ENCODE measurements at regions not wholly inside any gene's neighbourhood (a gene's known extent, or its start where the extent isn't known, plus 50 kb on each side); places are given as distances from the start of the nearest gene placed in this dataset.

GRCh38 chr14:61642614-61642982, 52.7 kb upstream of the HIF1A start:
- H3K27me3 ChIP-seq, result no peaks in the 10 kb centered on the region
- ATAC-seq, result no peak
- H3K9me3 ChIP-seq, result no peaks in the 10 kb centered on the region
- H3K36me3 ChIP-seq, result no peaks in the 10 kb centered on the region
- H3K4me3 ChIP-seq, result no peak overlapping the region
- intact Hi-C loops (cut with DNase I), result no loop called here
- WGBS, 4 donors, result 90 to 97% (median 92%) methylated on average over 4 of the region's 4 CpGs
- peaks cover 0 to 7% (median 2%) of the 10 kb centered on the region in 12 donors for H3K4me1 ChIP-seq
- DNase-seq, result no peak
- H3K27ac ChIP-seq, result no peak overlapping the region
- no peak for TF ChIP-seq POLR2A (IDR thresholded peaks at IDR 0.05)
- TF ChIP-seq CTCF (IDR thresholded peaks at IDR 0.05), result no peak

GRCh38 chr14:61643555-61643954, 51.8 kb upstream of the HIF1A start:
- peaks cover 0 to 9% (median 2%) of the 10 kb centered on the region in 12 donors for H3K4me1 ChIP-seq
- ATAC-seq, result no peak
- WGBS, 4 donors, result 95 to 98% (median 96%) methylated on average over 3 of the region's 3 CpGs

GRCh38 chr14:61644175-61644574, 51.1 kb upstream of the HIF1A start:
- Histone ChIP-seq H3K9me3 (no peaks in the 10 kb centered on the region), H3K36me3 (no peaks in the 10 kb centered on the region), H3K27ac (no peak overlapping the region), H3K4me3 (no peak overlapping the region), H3K27me3 (no peaks in the 10 kb centered on the region), H3K4me1 (peaks cover 0 to 9% (median 2%) of the 10 kb centered on the region in 12 donors)
- no peak for ATAC-seq
- TF ChIP-seq CTCF (IDR thresholded peaks at IDR 0.05) (no peak), POLR2A (IDR thresholded peaks at IDR 0.05) (no peak)
- no peak for DNase-seq
- intact Hi-C loops (cut with DNase I), result no loop called here

More at GRCh38 chr14:61643555-61643954, 51.8 kb upstream of the HIF1A start:
- intact Hi-C loops (cut with DNase I), result no loop called here
- Histone ChIP-seq H3K9me3 (no peaks in the 10 kb centered on the region), H3K27me3 (no peaks in the 10 kb centered on the region), H3K4me3 (no peak overlapping the region), H3K36me3 (no peaks in the 10 kb centered on the region), H3K27ac (no peak overlapping the region)
- no peak for DNase-seq
- no peak for TF ChIP-seq CTCF (IDR thresholded peaks at IDR 0.05)
- TF ChIP-seq POLR2A (IDR thresholded peaks at IDR 0.05), result no peak

- Histone ChIP-seq H3K4me3 (no peak overlapping the region), H3K4me1 (peaks cover 0 to 9% (median 2%) of the 10 kb centered on the region in 12 donors), H3K27ac (no peak overlapping the region), H3K36me3 (no peaks in the 10 kb centered on the region), H3K27me3 (no peaks in the 10 kb centered on the region), H3K9me3 (no peaks in the 10 kb centered on the region)
- DNase-seq (no peak), ATAC-seq (no peak)
- TF ChIP-seq POLR2A (IDR thresholded peaks at IDR 0.05), result no peak
- TF ChIP-seq CTCF (IDR thresholded peaks at IDR 0.05), result no peak
- intact Hi-C loops (cut with DNase I), result no loop called here
- 43 to 73% (median 57%) methylated on average over 2 of the region's 2 CpGs for WGBS, 4 donors
Measured at GRCh38 chr14:61644834-61645233, 50.5 kb upstream of the HIF1A start.
